C4-2B (cell line): ENCODE measurements at regions not wholly inside any gene's neighbourhood (a gene's known extent, or its start where the extent isn't known, plus 50 kb on each side); places are given as distances from the start of the nearest gene placed in this dataset.

Experiments used
- H3K27ac ChIP-seq: fragments of 450-650 bp; 2 replicates; pipeline ENCODE4 v1.5.1; 2017
- CTCF ChIP-seq: fragments of 450-650 bp; conservative IDR thresholded peaks from 2 replicates; pipeline ENCODE4 v1.5.1; 2017; ENCODE audit warnings: mild to moderate bottlenecking
- ZFX ChIP-seq: fragments of 450-650 bp; IDR thresholded peaks from 2 replicates; pipeline ENCODE4 v1.6.1; 2017

- TF ChIP-seq CTCF (no peak), ZFX (no peak)
- H3K27ac ChIP-seq = no peak overlapping the region
These were observed 621.2 kb downstream of the TBC1D4 start for GRCh38 chr13:74860789-74861188.

DNA sequence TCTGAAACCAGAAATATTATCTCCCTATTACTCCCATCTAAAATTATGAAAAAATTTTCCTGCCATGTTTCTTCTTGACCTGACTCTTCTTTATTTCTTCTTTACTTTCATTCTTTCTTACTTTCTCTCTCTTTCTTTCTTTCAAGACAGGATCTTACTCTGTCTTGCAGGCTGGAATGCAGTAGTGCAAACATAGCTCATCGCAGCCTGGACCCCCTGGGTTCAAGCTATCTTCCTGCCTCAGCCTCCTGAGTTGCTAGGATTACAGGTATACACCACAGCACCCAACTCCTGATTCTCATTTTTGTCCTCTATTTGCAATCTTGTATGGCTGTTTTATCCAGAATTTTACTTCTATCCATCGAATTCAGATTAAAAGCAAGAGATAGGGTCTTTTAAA, 631.1 kb downstream of the TBC1D4 start:
- no peak for TF ChIP-seq CTCF
- no peak for TF ChIP-seq ZFX
- no peak overlapping the region for H3K27ac ChIP-seq

GRCh38 chr13:74847966-74848365, 634.0 kb downstream of the TBC1D4 start:
- no peak overlapping the region for H3K27ac ChIP-seq

GRCh38 chr13:74845806-74846205, 636.2 kb downstream of the TBC1D4 start:
- TF ChIP-seq CTCF (no peak), ZFX (no peak)
- no peak overlapping the region for H3K27ac ChIP-seq

More at GRCh38 chr13:74847966-74848365, 634.0 kb downstream of the TBC1D4 start:
- no peak for TF ChIP-seq ZFX
- TF ChIP-seq CTCF = no peak

- no peak overlapping the region for H3K27ac ChIP-seq
- TF ChIP-seq ZFX = no peak
- TF ChIP-seq CTCF = no peak
These were observed 640.3 kb downstream of the TBC1D4 start for GRCh38 chr13:74841651-74842050.

- no peak for TF ChIP-seq ZFX
- no peak for TF ChIP-seq CTCF
- no peak overlapping the region for H3K27ac ChIP-seq
These were observed 640.8 kb downstream of the TBC1D4 start for GRCh38 chr13:74841123-74841522.

- no peak for TF ChIP-seq CTCF
- TF ChIP-seq ZFX = no peak
- no peak overlapping the region for H3K27ac ChIP-seq
These were observed 642.3 kb downstream of the TBC1D4 start for GRCh38 chr13:74839656-74840055.
